ENCODE measurements at regions not wholly inside any gene's neighbourhood (a gene's known extent, or its start where the extent isn't known, plus 50 kb on each side); places are given as distances from the start of the nearest gene placed in this dataset.
A peak's percentile ranks its signal among the peaks of the same experiment; 100 is the strongest.

DNA sequence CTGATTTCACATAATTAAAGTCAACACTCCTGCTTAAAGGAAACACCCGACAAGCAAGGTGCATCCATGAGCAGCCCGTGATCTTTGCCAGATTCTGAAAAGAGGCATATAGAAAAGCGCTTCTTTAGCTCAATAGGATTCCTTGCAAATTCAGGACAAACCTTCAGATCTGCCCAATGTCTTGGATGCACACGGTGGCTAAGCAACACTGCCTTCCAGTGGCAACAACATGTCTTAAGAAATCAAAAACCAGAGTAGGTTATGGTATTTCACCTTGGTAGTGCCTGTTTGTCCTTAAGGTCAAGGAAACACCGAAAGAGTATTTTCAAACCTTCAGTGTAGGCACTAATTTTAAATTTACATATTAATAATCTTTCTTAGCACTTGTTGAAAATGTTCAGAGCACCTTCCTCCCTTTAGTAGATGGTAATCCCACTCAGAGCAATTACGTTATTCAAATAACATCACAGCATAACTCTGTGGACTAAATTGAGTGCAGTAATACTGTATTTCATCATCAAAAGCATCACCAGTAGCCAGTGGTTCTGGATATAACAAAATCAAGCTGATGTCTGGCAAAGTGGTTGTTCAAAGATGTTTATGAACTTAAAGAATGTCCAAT is 58.0 kb upstream of the CDKN3 start:
- TF ChIP-seq EZH2 (IDR thresholded peaks at IDR 0.05; ENCODE audit: insufficient read depth, poor library complexity, severe bottlenecking) = no peak
- no peak for TF ChIP-seq EZH2phosphoT487 (IDR thresholded peaks at IDR 0.05; ENCODE audit: insufficient read depth, low read depth)
- H4K20me1 ChIP-seq (ENCODE audit: insufficient read depth) = no peaks in the 10 kb centered on the region
- no peaks in the 10 kb centered on the region for H3K9me3 ChIP-seq (ENCODE audit: low read depth)
- WGBS, 2 experiments (ENCODE audit: low coverage in 1 of 2, low lambda C conversion rate in 2 of 2, missing lambda C conversion rate in 2 of 2) = 62 to 64% methylated on average over 6 of the region's 6 CpGs
- no peak overlapping the region for H2AFZ ChIP-seq
- H3K4me2 ChIP-seq (ENCODE audit: unreplicated experiment) = no peak overlapping the region
- no peaks in the 10 kb centered on the region for H3K4me1 ChIP-seq (ENCODE audit: insufficient read depth)
- H3K4me3 ChIP-seq = no peak overlapping the region
- DNase-seq = peak; percentile 63
- no peak overlapping the region for H3K9ac ChIP-seq
- H3F3A ChIP-seq (ENCODE audit: insufficient read depth) = no peaks in the 10 kb centered on the region
- peaks cover 6% of the 10 kb centered on the region; the same call in 1 of the 2 replicates for H3K27me3 ChIP-seq (replicated peaks; ENCODE audit: insufficient read depth)
- H3K36me3 ChIP-seq (ENCODE audit: low read depth) = no peaks in the 10 kb centered on the region
- no peak overlapping the region for H3K27ac ChIP-seq
- no peaks in the 10 kb centered on the region for H3K9me2 ChIP-seq (ENCODE audit: insufficient read depth)
- in situ Hi-C loops (cut with MboI) = loop anchor here (10.0 to 25.0 kb wide), 2 partner anchors 804 to 927 kb away; no protein-coding TSS in a partner anchor
- H3K79me2 ChIP-seq (ENCODE audit: insufficient read depth) = no peaks in the 10 kb centered on the region

DNA sequence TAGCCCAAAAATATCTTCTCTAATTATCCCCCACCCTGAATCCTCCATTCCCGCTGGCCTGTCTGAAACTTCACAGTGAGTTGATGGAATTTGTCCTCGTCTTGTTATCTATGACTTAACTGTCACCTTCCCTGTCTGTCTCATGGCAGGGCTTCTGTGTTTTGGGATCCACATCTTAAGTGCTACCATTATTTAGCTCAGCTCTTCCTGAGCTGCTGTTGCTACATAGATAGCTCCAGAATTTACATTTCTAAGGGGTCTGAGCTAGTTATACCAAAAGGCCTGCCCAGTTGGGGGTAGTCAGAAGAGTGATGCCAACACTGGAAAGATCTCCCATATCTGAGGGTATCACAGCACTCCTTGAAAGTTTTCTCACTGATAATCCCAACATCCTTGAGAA is 57.0 kb upstream of the CDKN3 start:
- WGBS, 2 experiments (ENCODE audit: low coverage in 1 of 2, low lambda C conversion rate in 2 of 2, missing lambda C conversion rate in 2 of 2) = 69 to 73% methylated on average over 2 of the region's 2 CpGs
- H2AFZ ChIP-seq = no peak overlapping the region
- no peaks in the 10 kb centered on the region for H3K4me1 ChIP-seq (ENCODE audit: insufficient read depth)
- no peaks in the 10 kb centered on the region for H3K9me2 ChIP-seq (ENCODE audit: insufficient read depth)
- no peak for TF ChIP-seq EZH2phosphoT487 (IDR thresholded peaks at IDR 0.05; ENCODE audit: insufficient read depth, low read depth)
- no peak for TF ChIP-seq EZH2 (IDR thresholded peaks at IDR 0.05; ENCODE audit: insufficient read depth, poor library complexity, severe bottlenecking)
- no peak overlapping the region for H3K27ac ChIP-seq
- no peak overlapping the region for H3K4me2 ChIP-seq (ENCODE audit: unreplicated experiment)
- H3K79me2 ChIP-seq (ENCODE audit: insufficient read depth) = no peaks in the 10 kb centered on the region
- no peaks in the 10 kb centered on the region for H3K36me3 ChIP-seq (ENCODE audit: low read depth)
- H3K9ac ChIP-seq = no peak overlapping the region
- H3F3A ChIP-seq (ENCODE audit: insufficient read depth) = no peaks in the 10 kb centered on the region
- no peak for DNase-seq
- H3K9me3 ChIP-seq (ENCODE audit: low read depth) = no peaks in the 10 kb centered on the region
- peaks cover 6% of the 10 kb centered on the region; the same call in 1 of the 2 replicates for H3K27me3 ChIP-seq (replicated peaks; ENCODE audit: insufficient read depth)
- no peak overlapping the region for H3K4me3 ChIP-seq
- in situ Hi-C loops (cut with MboI) = loop anchor here (10.0 to 25.0 kb wide), 3 partner anchors 805 to 1045 kb away; no protein-coding TSS in a partner anchor
- no peaks in the 10 kb centered on the region for H4K20me1 ChIP-seq (ENCODE audit: insufficient read depth)

DNA sequence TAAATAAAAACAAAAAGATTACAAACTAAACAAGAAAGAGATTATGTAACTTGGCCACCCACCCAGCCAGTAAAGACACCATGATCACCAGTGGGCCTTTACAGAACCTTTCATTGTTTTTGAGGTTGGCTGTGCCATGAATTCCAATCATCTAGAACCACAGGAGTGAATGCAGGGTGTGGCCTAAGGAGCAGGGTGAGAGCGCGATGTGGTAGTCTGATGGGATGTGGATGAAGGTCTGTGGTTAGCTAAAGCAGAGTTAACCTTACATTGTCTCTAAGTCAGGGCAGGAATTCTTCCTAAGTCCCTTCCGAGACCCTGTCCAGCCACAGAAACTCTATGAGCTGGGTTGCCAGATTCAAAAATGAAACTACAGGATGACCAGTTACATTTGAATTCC is 54.0 kb upstream of the CDKN3 start:
- in situ Hi-C loops (cut with MboI) = loop anchor here (10.0 to 25.0 kb wide), 2 partner anchors 931 to 1048 kb away; no protein-coding TSS in a partner anchor
- H3K9me3 ChIP-seq (ENCODE audit: low read depth) = no peaks in the 10 kb centered on the region
- H3F3A ChIP-seq (ENCODE audit: insufficient read depth) = no peaks in the 10 kb centered on the region
- no peak overlapping the region for H3K27ac ChIP-seq
- no peaks in the 10 kb centered on the region for H3K9me2 ChIP-seq (ENCODE audit: insufficient read depth)
- WGBS, 2 experiments (ENCODE audit: low coverage in 1 of 2, low lambda C conversion rate in 2 of 2, missing lambda C conversion rate in 2 of 2) = 97 to 100% methylated on average over 3 of the region's 3 CpGs
- DNase-seq = no peak
- TF ChIP-seq EZH2phosphoT487 (IDR thresholded peaks at IDR 0.05; ENCODE audit: insufficient read depth, low read depth) (no peak), EZH2 (IDR thresholded peaks at IDR 0.05; ENCODE audit: insufficient read depth, poor library complexity, severe bottlenecking) (no peak)
- no peaks in the 10 kb centered on the region for H3K79me2 ChIP-seq (ENCODE audit: insufficient read depth)
- H3K4me2 ChIP-seq (ENCODE audit: unreplicated experiment) = no peak overlapping the region
- no peak overlapping the region for H3K9ac ChIP-seq
- peaks cover 3% of the 10 kb centered on the region; the same call in 1 of the 2 replicates for H3K27me3 ChIP-seq (replicated peaks; ENCODE audit: insufficient read depth)
- H3K4me3 ChIP-seq = no peak overlapping the region
- H4K20me1 ChIP-seq (ENCODE audit: insufficient read depth) = no peaks in the 10 kb centered on the region
- no peaks in the 10 kb centered on the region for H3K4me1 ChIP-seq (ENCODE audit: insufficient read depth)
- H2AFZ ChIP-seq = no peak overlapping the region
- H3K36me3 ChIP-seq (ENCODE audit: low read depth) = no peaks in the 10 kb centered on the region

DNA sequence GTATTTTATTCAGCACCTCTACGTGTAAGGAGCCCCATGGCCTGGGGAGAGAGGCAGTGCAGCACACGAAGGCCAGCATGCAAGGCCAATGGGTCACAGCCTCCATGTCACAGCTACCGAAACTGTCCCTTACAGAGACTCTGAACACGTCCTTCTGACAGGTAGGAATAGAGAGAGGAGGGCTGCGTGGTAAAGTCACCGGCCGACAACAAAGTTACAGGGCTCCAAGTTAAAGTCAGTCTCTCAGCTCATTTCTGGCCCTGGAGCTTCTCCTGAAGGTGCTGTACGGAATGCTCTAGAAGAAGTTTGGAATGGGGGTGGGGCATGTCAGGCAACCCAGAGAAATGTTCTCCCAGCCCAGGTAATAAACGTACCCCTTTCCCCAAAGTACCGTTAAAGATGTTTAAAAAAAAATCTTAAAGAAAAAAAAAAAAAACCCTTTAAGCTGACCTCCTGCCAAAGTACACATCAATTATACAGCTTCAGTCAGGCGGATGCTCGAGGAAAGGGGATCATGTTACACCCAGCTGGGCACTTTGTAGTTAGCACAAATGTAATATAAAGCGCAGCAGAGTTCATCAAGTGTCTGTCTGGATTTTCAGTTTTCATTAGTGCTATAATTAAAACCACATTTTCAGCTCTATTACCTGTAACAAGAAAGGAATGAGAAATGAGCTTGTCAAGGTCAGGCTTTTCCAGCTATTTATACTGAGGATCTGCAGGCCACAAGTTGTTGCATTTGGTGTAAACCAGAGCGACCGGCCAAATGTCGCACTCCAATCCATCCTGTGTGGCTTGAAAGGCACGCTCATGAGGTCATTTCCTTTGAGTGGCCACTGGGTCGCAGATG is 53.3 kb upstream of the CDKN3 start:
- H3K4me2 ChIP-seq (ENCODE audit: unreplicated experiment) = no peak overlapping the region
- no peaks in the 10 kb centered on the region for H3K9me2 ChIP-seq (ENCODE audit: insufficient read depth)
- no peak overlapping the region for H3K4me3 ChIP-seq
- TF ChIP-seq EZH2phosphoT487 (IDR thresholded peaks at IDR 0.05; ENCODE audit: insufficient read depth, low read depth) = no peak
- no peak for TF ChIP-seq EZH2 (IDR thresholded peaks at IDR 0.05; ENCODE audit: insufficient read depth, poor library complexity, severe bottlenecking)
- no peaks in the 10 kb centered on the region for H4K20me1 ChIP-seq (ENCODE audit: insufficient read depth)
- peaks cover 3% of the 10 kb centered on the region; the same call in 1 of the 2 replicates for H3F3A ChIP-seq (ENCODE audit: insufficient read depth)
- no peak overlapping the region for H3K27ac ChIP-seq
- H3K4me1 ChIP-seq (ENCODE audit: insufficient read depth) = peaks cover 3% of the 10 kb centered on the region; the same call in 1 of the 2 replicates
- no peaks in the 10 kb centered on the region for H3K27me3 ChIP-seq (replicated peaks; ENCODE audit: insufficient read depth)
- DNase-seq = no peak
- no peaks in the 10 kb centered on the region for H3K79me2 ChIP-seq (ENCODE audit: insufficient read depth)
- H3K9me3 ChIP-seq (ENCODE audit: low read depth) = no peaks in the 10 kb centered on the region
- no peaks in the 10 kb centered on the region for H3K36me3 ChIP-seq (ENCODE audit: low read depth)
- H2AFZ ChIP-seq = no peak overlapping the region
- in situ Hi-C loops (cut with MboI) = loop anchor here (10.0 to 25.0 kb wide), 2 partner anchors 931 to 1049 kb away; no protein-coding TSS in a partner anchor
- no peak overlapping the region for H3K9ac ChIP-seq
- WGBS, 2 experiments (ENCODE audit: low coverage in 1 of 2, low lambda C conversion rate in 2 of 2, missing lambda C conversion rate in 2 of 2) = 86 to 90% methylated on average over 16 to 18 of the region's 18 CpGs

Measured in GM23248 (cell line).